RKO (cell line): ENCODE measurements at regions not wholly inside any gene's neighbourhood (a gene's known extent, or its start where the extent isn't known, plus 50 kb on each side); places are given as distances from the start of the nearest gene placed in this dataset.

ENCODE experiments used
- DNase-seq: peaks from one replicate; pipeline ENCODE4 v3.0.0-alpha.2; 2016; ENCODE audit warnings: low spot score

- no peak for DNase-seq
Measured at GRCh38 chr3:69535613-69536012, 149.7 kb upstream of the FRMD4B start.

GRCh38 chr3:69532547-69533224, 146.8 kb upstream of the FRMD4B start:
- no peak for DNase-seq

GRCh38 chr3:69531576-69532546, 146.0 kb upstream of the FRMD4B start:
- DNase-seq: no peak

- DNase-seq: no peak
Measured at GRCh38 chr3:69530554-69530953, 144.7 kb upstream of the FRMD4B start.

DNA sequence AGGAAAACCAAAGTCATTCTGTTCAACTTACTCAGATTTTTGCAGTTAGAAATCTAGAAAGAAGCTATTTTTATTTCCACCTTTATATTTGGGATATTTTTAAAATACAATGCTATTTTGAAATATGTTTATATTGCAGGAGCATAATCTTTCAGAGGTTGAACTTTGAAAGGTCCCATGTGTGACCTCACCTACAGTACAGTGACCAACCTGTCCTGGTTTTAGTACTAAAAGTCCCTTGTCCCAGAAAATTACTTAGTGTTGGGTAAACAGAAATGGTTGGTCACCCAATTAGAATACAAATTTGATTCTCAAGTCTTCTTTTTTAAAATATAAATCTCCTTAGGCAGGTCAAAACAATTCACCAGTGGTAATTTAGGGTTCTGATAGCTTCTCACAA, 141.6 kb upstream of the FRMD4B start:
- DNase-seq: no peak

GRCh38 chr3:69524816-69525215, 138.9 kb upstream of the FRMD4B start:
- DNase-seq: no peak

DNA sequence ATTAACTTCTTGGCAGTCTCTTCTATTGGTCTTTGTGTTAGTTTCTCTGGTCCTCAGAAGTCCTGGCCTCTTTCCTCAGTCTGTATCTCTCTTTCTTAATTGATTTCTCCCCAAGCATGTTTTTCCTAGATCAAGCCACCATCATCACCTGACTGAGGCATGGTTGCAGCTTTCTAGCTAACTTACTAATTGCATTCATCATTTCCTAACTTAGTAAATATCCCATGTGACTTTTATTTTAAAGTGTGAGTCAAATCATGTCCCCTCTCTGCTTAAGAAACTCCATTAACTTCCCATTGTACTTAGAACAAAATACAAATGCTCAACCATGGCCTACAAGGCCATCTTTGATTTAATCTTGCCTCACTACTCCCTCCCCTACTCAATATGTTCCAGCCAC, 135.4 kb upstream of the FRMD4B start:
- no peak for DNase-seq

DNA sequence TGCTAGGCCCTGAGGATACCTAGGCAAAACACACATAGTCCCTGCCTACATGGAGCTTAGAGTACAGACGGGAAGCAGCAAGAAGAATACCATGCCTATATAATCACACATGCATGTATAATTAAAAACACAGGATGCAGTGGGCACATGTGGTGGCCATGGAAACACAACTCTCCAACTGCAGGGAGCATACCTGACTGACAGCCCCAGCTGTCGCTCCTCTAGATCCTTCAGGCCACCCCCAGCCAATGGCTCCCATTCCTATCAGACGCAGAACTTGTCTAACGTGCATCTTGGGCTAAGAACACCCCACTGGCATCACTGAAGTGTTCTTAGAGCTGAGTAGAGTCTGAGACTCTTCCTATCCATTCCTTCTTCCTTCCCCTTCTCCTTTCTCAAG, 125.5 kb upstream of the FRMD4B start:
- DNase-seq: no peak

GRCh38 chr3:69510481-69511030, 124.7 kb upstream of the FRMD4B start:
- DNase-seq: no peak

DNA sequence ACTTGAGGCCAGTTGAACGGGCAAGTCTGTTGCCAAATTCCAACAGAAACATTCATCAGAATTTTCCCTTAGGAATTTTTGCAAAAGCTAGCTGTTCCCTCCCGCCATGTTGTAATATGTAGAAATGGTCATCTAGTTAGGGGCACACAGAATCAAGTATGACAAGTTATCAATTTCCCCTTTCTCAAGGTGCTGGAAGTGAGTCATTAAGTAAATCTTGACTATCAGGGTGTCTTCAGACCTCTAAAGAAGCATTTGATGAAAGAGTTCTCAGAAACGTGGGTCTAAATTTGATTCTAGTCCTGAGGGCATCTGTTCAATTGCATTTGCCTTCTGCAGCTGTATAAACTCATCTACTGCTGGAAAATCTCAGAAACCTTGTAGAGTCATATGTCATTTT, 123.4 kb upstream of the FRMD4B start:
- DNase-seq: no peak

DNA sequence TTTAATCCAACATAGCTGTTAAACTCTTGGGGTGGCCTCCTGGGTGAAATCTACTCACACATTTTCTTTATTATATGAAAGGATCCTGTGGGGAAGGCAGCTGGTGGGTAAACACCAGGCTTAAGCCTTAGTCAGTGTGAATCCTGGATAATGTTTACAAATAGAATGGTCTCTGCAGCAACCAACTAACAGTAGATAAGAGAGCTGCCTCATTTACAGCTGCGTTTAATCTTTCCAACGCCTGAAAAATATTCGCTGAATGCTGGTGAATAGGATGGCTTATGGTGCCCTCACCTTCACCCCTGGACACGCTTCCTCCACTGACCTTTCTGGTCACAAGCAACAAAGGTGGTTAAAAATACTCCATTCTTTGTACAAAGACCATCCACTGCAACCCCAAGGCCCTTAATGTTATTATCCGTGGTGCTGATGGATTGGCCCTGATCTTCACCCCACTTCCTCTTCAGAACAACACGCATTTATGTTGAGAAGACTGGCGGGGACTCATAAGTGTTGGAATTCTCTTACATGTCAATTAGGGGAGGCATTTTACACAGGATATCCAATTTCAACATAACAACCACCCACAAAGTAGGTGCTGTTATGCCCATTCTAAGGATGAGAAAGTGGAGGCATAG, 120.0 kb upstream of the FRMD4B start:
- DNase-seq: no peak

DNA sequence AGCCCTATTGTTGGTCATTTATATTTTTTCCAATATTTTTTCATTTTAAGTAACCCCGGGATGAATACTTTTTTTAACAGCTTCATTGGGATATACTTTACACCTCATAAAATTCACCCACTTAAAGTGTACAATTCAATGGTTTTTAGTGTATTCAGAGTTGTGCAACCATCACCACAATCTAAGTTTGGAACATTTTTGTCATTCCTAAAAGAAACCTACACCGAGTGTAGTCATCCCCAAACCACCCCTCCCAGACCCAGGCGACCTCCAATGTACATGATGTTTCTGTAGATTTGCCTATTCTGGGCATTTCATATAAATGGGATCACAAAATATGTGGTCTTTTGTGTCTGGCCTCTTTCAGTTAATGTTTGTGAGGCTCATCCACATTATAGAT, 118.3 kb upstream of the FRMD4B start:
- no peak for DNase-seq

GRCh38 chr3:69500604-69501003, 114.7 kb upstream of the FRMD4B start:
- DNase-seq: no peak

- no peak for DNase-seq
Measured at GRCh38 chr3:69499899-69500421, 114.1 kb upstream of the FRMD4B start.

DNA sequence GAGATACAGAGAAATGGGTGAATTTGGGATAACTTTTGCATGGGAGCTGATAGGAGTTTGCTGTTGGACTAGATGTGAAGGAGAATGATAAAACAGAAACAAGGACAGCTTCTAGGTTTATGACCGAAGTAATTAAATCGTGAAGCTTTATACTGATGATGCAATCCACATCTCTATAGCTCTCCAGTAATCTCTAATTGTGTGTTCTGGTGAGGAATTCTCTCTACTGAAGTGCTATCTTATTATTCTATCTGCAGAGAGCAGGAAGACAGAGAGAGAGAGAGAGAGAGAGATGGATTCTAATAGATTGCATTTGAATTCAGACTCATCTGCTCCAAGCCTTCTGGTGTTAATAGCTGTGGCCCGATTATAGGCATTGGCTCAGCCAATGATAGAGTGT, 113.5 kb upstream of the FRMD4B start:
- no peak for DNase-seq

DNA sequence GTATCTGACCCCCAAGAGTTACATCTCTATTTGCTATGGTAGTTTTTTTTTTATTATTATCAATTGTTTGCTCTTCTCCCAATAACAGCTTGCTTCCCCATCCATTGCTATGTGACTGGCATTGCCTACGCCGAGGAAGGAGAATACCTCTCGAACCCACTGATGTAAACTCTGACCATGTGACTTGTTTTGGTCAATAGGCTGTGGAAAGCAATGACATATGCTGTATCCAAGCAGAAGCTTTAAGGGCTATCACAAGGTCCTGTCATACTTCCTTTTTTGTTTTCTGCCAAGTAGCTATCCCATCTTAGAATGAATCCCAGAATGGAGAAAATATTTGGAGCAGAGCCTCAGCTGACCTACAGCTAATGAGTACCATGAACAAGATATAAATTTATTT, 111.0 kb upstream of the FRMD4B start:
- no peak for DNase-seq

DNA sequence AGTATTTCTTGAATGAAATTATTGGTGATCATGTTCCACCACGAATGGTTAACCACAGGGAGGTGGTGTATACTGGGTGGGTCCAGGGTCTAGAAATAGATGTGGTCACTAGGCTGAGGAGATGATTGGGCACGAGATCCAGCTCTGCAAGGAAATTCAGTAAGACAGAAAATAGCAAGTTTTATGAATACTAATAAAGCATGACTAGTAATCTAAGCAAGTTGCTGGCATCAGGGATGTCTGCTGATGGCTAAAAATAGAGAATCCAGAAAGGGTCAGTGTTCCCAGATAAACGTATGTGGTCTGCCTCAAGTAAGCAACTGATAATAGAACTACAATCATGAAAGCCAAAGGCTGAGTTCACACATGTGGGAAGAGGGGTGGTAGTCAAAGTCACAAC, 108.3 kb upstream of the FRMD4B start:
- no peak for DNase-seq

GRCh38 chr3:69493157-69493556, 107.3 kb upstream of the FRMD4B start:
- no peak for DNase-seq

- DNase-seq: no peak
Measured at GRCh38 chr3:69491975-69492374, 106.1 kb upstream of the FRMD4B start.

DNA sequence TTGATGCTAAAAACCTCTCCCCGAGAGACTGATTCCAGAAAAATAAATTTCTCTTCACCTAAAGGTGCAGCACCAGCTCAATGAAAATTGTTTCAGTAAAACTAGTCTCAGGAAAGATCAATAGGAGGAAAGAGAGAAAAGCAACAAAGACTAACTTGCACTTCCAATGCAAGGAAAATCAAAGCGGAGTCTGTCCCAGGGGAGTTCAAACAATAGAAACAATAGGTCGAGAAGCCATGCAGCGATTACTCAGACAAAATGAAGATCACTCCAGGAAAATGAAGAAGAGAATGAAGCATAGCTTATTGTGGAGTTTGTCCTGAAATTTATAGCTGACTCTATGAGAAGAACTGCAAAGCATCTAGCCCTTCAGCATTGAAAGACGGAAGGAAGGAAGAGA, 105.1 kb upstream of the FRMD4B start:
- no peak for DNase-seq

- DNase-seq: no peak
Measured at GRCh38 chr3:69490235-69490634, 104.3 kb upstream of the FRMD4B start.

GRCh38 chr3:69488026-69488425, 102.1 kb upstream of the FRMD4B start:
- no peak for DNase-seq
